Type B pancreatic cell (in vitro differentiated cells): ENCODE measurements at regions not wholly inside any gene's neighbourhood (a gene's known extent, or its start where the extent isn't known, plus 50 kb on each side); places are given as distances from the start of the nearest gene placed in this dataset.

ENCODE experiments used
- DNase-seq: peaks from one replicate; pipeline ENCODE4 v3.0.0; 2021; ENCODE audit warnings: mixed read lengths; ENCODE audit not compliant: unreplicated experiment; ENCODE audit errors: extremely low spot score
- H3K27ac Mint-ChIP-seq: 2 replicates; pipeline ENCODE4 v1.8.0; 2021; ENCODE audit warnings: mild to moderate bottlenecking, mixed read lengths
- H3K27me3 Mint-ChIP-seq: 2 replicates; pipeline ENCODE4 v1.8.0; 2021; ENCODE audit warnings: mixed read lengths
- H3K36me3 Mint-ChIP-seq: 2 replicates; pipeline ENCODE4 v1.8.0; 2021; ENCODE audit warnings: mixed read lengths
- H3K4me1 Mint-ChIP-seq: one replicate; pipeline ENCODE4 v1.8.0; 2021; ENCODE audit warnings: mixed read lengths; ENCODE audit not compliant: unreplicated experiment
- H3K4me3 Mint-ChIP-seq: 2 replicates; pipeline ENCODE4 v1.8.0; 2021; ENCODE audit warnings: mild to moderate bottlenecking, mixed read lengths
- H3K9me3 Mint-ChIP-seq: 2 replicates; pipeline ENCODE4 v1.8.0; 2021; ENCODE audit warnings: mixed read lengths
- CTCF ChIP-seq: fragments of 200-600 bp; sonication (generic); conservative IDR thresholded peaks from 2 replicates; pipeline ENCODE4 v1.5.0; 2021; ENCODE audit warnings: antibody characterized with exemption, mild to moderate bottlenecking

GRCh38 chr14:43165651-43166050, 1341.4 kb downstream of the FSCB start:
- Mint-ChIP-seq H3K4me3 (no peak overlapping the region), H3K27ac (no peak overlapping the region), H3K9me3 (no peaks in the 10 kb centered on the region), H3K27me3 (no peaks in the 10 kb centered on the region), H3K36me3 (no peaks in the 10 kb centered on the region), H3K4me1 (no peaks in the 10 kb centered on the region)
- no peak for TF ChIP-seq CTCF
- no peak for DNase-seq

DNA sequence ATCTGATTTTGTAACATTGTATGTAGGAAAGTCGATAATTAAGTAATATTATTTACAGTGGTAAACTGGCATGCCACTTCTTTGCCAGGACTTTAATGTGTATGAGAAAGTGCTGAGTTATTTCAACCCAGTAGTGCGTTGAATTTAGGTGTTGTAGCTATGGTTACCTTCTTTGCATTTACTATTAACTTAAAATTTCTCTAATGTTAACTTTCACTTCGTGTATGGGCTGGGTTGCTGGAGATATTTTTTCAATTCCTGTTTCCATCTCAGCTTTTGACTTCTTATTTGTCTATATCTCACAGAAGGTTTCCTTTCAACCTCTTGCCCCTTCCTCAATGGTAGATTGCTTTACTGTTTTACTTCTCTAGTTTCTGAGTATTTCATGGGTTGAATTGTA, 1345.6 kb downstream of the FSCB start:
- no peaks in the 10 kb centered on the region for H3K27me3 Mint-ChIP-seq
- TF ChIP-seq CTCF: no peak
- H3K27ac Mint-ChIP-seq: no peak overlapping the region
- no peaks in the 10 kb centered on the region for H3K9me3 Mint-ChIP-seq
- H3K4me1 Mint-ChIP-seq: no peaks in the 10 kb centered on the region
- no peak for DNase-seq
- H3K36me3 Mint-ChIP-seq: no peaks in the 10 kb centered on the region
- H3K4me3 Mint-ChIP-seq: no peak overlapping the region

DNA sequence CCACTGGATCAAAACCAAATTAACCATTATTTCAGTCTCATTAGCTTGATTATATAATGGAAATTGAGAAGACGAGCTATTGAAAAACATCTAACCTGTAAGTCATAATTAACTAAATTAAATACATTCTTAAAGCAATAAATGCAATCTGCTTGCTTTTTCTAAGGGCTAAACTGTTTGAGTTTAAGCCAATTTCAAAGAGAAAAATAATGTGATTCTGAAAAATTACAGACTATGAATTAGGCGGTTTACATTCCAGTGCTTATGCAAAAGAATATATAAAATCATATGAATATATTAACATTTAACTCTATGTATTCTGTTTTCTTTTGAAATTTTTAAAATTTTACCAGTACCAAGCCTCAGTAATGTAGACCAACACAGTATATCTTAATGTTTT, 1349.4 kb downstream of the FSCB start:
- DNase-seq: no peak
- no peak overlapping the region for H3K27ac Mint-ChIP-seq
- TF ChIP-seq CTCF: no peak
- no peaks in the 10 kb centered on the region for H3K27me3 Mint-ChIP-seq
- H3K9me3 Mint-ChIP-seq: no peaks in the 10 kb centered on the region
- no peaks in the 10 kb centered on the region for H3K36me3 Mint-ChIP-seq
- no peak overlapping the region for H3K4me3 Mint-ChIP-seq
- no peaks in the 10 kb centered on the region for H3K4me1 Mint-ChIP-seq

- H3K4me3 Mint-ChIP-seq: no peak overlapping the region
- no peaks in the 10 kb centered on the region for H3K27me3 Mint-ChIP-seq
- H3K4me1 Mint-ChIP-seq: no peaks in the 10 kb centered on the region
- DNase-seq: no peak
- no peak for TF ChIP-seq CTCF
- H3K27ac Mint-ChIP-seq: no peak overlapping the region
- no peaks in the 10 kb centered on the region for H3K36me3 Mint-ChIP-seq
- no peaks in the 10 kb centered on the region for H3K9me3 Mint-ChIP-seq
These were observed 1351.2 kb downstream of the FSCB start for GRCh38 chr14:43155924-43156323.

- Mint-ChIP-seq H3K4me3 (no peak overlapping the region), H3K4me1 (no peaks in the 10 kb centered on the region), H3K9me3 (no peaks in the 10 kb centered on the region), H3K36me3 (no peaks in the 10 kb centered on the region), H3K27ac (no peak overlapping the region), H3K27me3 (no peaks in the 10 kb centered on the region)
- no peak for DNase-seq
- no peak for TF ChIP-seq CTCF
These were observed 1351.8 kb downstream of the FSCB start for GRCh38 chr14:43155258-43155657.

- no peaks in the 10 kb centered on the region for H3K27me3 Mint-ChIP-seq
- TF ChIP-seq CTCF: no peak
- H3K9me3 Mint-ChIP-seq: no peaks in the 10 kb centered on the region
- H3K4me1 Mint-ChIP-seq: no peaks in the 10 kb centered on the region
- no peak for DNase-seq
- no peak overlapping the region for H3K4me3 Mint-ChIP-seq
- H3K36me3 Mint-ChIP-seq: no peaks in the 10 kb centered on the region
- H3K27ac Mint-ChIP-seq: no peak overlapping the region
These were observed 1359.6 kb downstream of the FSCB start for GRCh38 chr14:43147485-43147884.
